Lung (tissue), 11 donors: ENCODE measurements at regions not wholly inside any gene's neighbourhood (a gene's known extent, or its start where the extent isn't known, plus 50 kb on each side); places are given as distances from the start of the nearest gene placed in this dataset.

Source experiments
- ATAC-seq: fragments of 200-7000 bp; cut with Tn5 transposase; one replicate; pipeline ENCODE4 v1.9.1; 2020; ENCODE audit warnings: moderate number of reproducible peaks; ENCODE audit not compliant: insufficient read depth, low FRiP score
- DNase-seq, 3 donors: peaks; one replicate each; pipeline ENCODE4 v3.0.0-alpha.2; 2013 to 2017
- H3K27ac ChIP-seq, 2 donors: one replicate each; pipeline ENCODE4 v1.5.1; 2013; ENCODE audit warnings: mild to moderate bottlenecking in 2 of 2, moderate library complexity in 2 of 2, control low read depth in 1 of 2, inconsistent platforms in 1 of 2, low read depth in 1 of 2, low read length in 1 of 2
- H3K27me3 ChIP-seq, 3 donors: one replicate each; pipeline ENCODE4 v1.5.1; 2013; ENCODE audit warnings: low read length in 2 of 3; ENCODE audit not compliant: control insufficient read depth in 3 of 3, insufficient read depth in 3 of 3
- H3K36me3 ChIP-seq, 4 donors: one replicate each; pipeline ENCODE4 v1.5.1; 2013; ENCODE audit warnings: low read length in 4 of 4, mild to moderate bottlenecking in 1 of 4, moderate library complexity in 1 of 4; ENCODE audit not compliant: control insufficient read depth in 4 of 4, insufficient read depth in 4 of 4
- H3K4me1 ChIP-seq, 5 donors: one replicate each; pipeline ENCODE4 v1.5.1; 2013; ENCODE audit warnings: low read length in 5 of 5, mild to moderate bottlenecking in 2 of 5, moderate library complexity in 1 of 5; ENCODE audit not compliant: control insufficient read depth in 5 of 5, insufficient read depth in 5 of 5
- H3K4me3 ChIP-seq: one replicate; pipeline ENCODE4 v1.5.1; 2013; ENCODE audit warnings: mild to moderate bottlenecking, control low read depth, moderate library complexity
- H3K9ac ChIP-seq, 2 donors: one replicate each; pipeline ENCODE4 v1.5.1; 2013; ENCODE audit warnings: low read length in 2 of 2, control low read depth in 1 of 2; ENCODE audit not compliant: insufficient read depth in 1 of 2
- H3K9me3 ChIP-seq, 4 donors: one replicate each; pipeline ENCODE4 v1.5.1; 2013; ENCODE audit warnings: low read length in 3 of 4, mild to moderate bottlenecking in 1 of 4, moderate library complexity in 1 of 4; ENCODE audit not compliant: control insufficient read depth in 4 of 4, insufficient read depth in 3 of 4
- CTCF ChIP-seq: IDR thresholded peaks from 2 replicates; pipeline ENCODE4 v1.5.1; 2012; ENCODE audit warnings: mild to moderate bottlenecking; ENCODE audit errors: control extremely low read depth, extremely low read depth
- WGBS, 2 donors: extraction: QIAGEN DNeasy Blood & Tissue Kit; methylation state at CpG; one replicate each; pipeline ENCODE4 v1.1.7; 2013; 5-methylcytosine and 5-hydroxymethylcytosine counted together
- donor health status: control.
- donor health status: control.
- donor health status: Bipolar disorder and iron deficiency.
- donor health status: healthy.
- donor health status: DM: yes; HTN: yes; CAD: no.

DNA sequence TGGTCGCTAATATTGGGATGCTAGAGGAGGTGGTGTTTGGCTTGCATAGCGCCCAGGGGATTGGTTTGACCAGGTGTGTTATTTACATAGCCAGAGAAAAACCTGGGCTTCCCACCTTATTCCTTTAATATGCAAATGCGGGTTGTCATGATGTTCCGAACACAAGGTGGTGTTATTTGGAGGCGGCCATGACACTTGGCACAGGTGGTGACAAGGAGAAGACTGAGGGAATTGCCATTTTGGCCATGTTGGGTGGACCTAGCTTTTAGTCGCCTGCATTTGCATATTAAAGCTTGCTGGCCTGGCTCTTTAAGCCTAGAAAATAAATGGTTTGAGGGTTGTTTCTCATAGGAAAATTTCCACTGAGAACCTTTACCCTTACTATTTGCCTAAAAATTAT, 490.5 kb downstream of the SIPA1L2 start:
- no peak overlapping the region for H3K4me3 ChIP-seq
- ATAC-seq (no peak), DNase-seq (no peak)
- TF ChIP-seq CTCF: no peak
- H3K27me3 ChIP-seq: peaks cover 0 to 3% (median 0%) of the 10 kb centered on the region in 3 donors
- H3K9me3 ChIP-seq: peaks cover 0 to 5% (median 0%) of the 10 kb centered on the region in 4 donors
- H3K9ac ChIP-seq: no peak overlapping the region
- 90 to 93% methylated on average over 6 of the region's 6 CpGs for WGBS, 2 donors
- no peaks in the 10 kb centered on the region for H3K36me3 ChIP-seq
- H3K4me1 ChIP-seq: peaks cover 0 to 8% (median 2%) of the 10 kb centered on the region in 5 donors
- H3K27ac ChIP-seq: no peak overlapping the region

GRCh38 chr1:232138044-232138443, 491.9 kb downstream of the SIPA1L2 start:
- H3K4me1 ChIP-seq: peaks cover 0 to 6% (median under 1%) of the 10 kb centered on the region in 5 donors
- H3K27ac ChIP-seq: no peak overlapping the region
- peaks cover 0 to 5% (median 0%) of the 10 kb centered on the region in 4 donors for H3K9me3 ChIP-seq
- peaks cover 0 to 3% (median 0%) of the 10 kb centered on the region in 3 donors for H3K27me3 ChIP-seq
- no peak overlapping the region for H3K9ac ChIP-seq
- no peak for ATAC-seq
- no peak for TF ChIP-seq CTCF
- no peak overlapping the region for H3K4me3 ChIP-seq
- WGBS, 2 donors: 82 to 88% methylated on average over 7 of the region's 7 CpGs
- no peaks in the 10 kb centered on the region for H3K36me3 ChIP-seq
- no peak for DNase-seq

DNA sequence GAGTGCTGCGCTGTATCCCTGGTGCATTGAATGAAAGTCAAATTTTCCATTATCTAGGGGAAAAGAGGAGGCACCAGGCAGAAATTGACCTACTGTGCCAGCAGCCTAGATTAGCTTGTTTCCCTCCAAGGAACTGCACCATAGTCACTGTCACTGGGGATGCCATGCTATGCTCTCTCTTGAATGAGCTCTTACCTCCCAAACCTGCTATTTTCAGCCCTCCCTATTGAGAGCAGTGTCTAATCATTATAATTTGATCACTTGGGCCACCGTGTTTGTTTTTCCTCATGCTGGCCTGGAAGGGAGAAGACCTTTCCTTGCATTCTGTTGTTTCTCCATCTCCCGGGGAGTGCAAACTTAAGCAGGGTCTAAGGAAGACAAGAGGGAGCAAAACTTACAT, 492.9 kb downstream of the SIPA1L2 start:
- Histone ChIP-seq H3K9ac (no peak overlapping the region), H3K27ac (no peak overlapping the region), H3K9me3 (peaks cover 0 to 5% (median 0%) of the 10 kb centered on the region in 4 donors), H3K4me1 (no peaks in the 10 kb centered on the region), H3K36me3 (no peaks in the 10 kb centered on the region), H3K27me3 (peaks cover 0 to 3% (median 0%) of the 10 kb centered on the region in 3 donors), H3K4me3 (no peak overlapping the region)
- ATAC-seq: no peak
- TF ChIP-seq CTCF: no peak
- 74 to 75% methylated on average over 3 of the region's 3 CpGs for WGBS, 2 donors
- no peak for DNase-seq

DNA sequence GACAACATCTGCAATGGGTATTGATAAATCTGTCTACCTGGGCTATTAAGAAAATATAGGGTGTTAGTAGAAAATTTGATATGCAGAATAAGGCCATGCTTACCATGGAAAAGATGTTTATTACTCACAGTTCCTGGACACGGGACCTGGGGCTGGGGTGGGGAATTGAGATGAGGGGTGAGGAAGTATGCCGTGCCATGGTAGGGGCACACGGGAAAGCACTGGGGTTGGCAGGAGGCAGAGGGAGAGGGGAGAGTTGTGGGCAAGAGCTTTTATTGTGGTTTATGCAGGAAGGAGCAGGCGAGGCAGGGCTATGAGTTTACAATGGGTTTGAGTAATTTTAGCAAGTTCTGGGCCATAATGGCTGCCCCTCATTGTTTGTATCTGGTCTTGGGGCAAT, 493.8 kb downstream of the SIPA1L2 start:
- peaks cover 0 to 5% (median 0%) of the 10 kb centered on the region in 4 donors for H3K9me3 ChIP-seq
- H3K36me3 ChIP-seq: no peaks in the 10 kb centered on the region
- TF ChIP-seq CTCF: no peak
- no peak overlapping the region for H3K4me3 ChIP-seq
- ATAC-seq: no peak
- H3K27ac ChIP-seq: no peak overlapping the region
- no peak overlapping the region for H3K9ac ChIP-seq
- DNase-seq: no peak
- peaks cover 0 to 3% (median 0%) of the 10 kb centered on the region in 3 donors for H3K27me3 ChIP-seq
- WGBS, 2 donors: 88 to 89% methylated on average over 4 of the region's 4 CpGs
- H3K4me1 ChIP-seq: no peaks in the 10 kb centered on the region
